Osteoblast (primary cell): ENCODE measurements at regions not wholly inside any gene's neighbourhood (a gene's known extent, or its start where the extent isn't known, plus 50 kb on each side); places are given as distances from the start of the nearest gene placed in this dataset.
"Not testable (repeated sequence)": the region's sequence is repeated elsewhere in the genome, so short reads cannot be mapped to it uniquely, and the experiment has no call there.

Experiments
- DNase-seq: peaks from one replicate; pipeline ENCODE4 v3.0.0; 2011; ENCODE audit warnings: low spot score, mixed read lengths; ENCODE audit not compliant: insufficient read length; ENCODE audit errors: missing footprints
- H2AFZ ChIP-seq: 2 replicates; pipeline ENCODE4 v1.6.0; 2011; ENCODE audit warnings: mild to moderate bottlenecking, low read length
- H3K27ac ChIP-seq: 2 replicates; pipeline ENCODE4 v1.5.1; 2011; ENCODE audit warnings: mild to moderate bottlenecking, low read depth, low read length, moderate library complexity
- H3K27me3 ChIP-seq: 2 replicates; pipeline ENCODE4 v1.6.0; 2012; ENCODE audit warnings: mild to moderate bottlenecking, control low read depth, inconsistent platforms, low read length, moderate library complexity; ENCODE audit not compliant: insufficient read depth
- H3K36me3 ChIP-seq: 2 replicates; pipeline ENCODE4 v1.5.1; 2011; ENCODE audit warnings: mild to moderate bottlenecking, low read length, control low read depth, moderate library complexity; ENCODE audit not compliant: insufficient read depth
- H3K4me1 ChIP-seq: 2 replicates; pipeline ENCODE4 v1.5.1; 2011; ENCODE audit warnings: mild to moderate bottlenecking, low read length, control low read depth, moderate library complexity; ENCODE audit not compliant: insufficient read depth
- H3K4me2 ChIP-seq: 2 replicates; pipeline ENCODE4 v1.6.0; 2011; ENCODE audit warnings: mild to moderate bottlenecking, low read length; ENCODE audit not compliant: insufficient read depth
- H3K4me3 ChIP-seq: fragments of 200-600 bp; sonication (generic); 3 replicates; pipeline ENCODE4 v1.5.1; 2012; ENCODE audit warnings: mild to moderate bottlenecking, low read length, inconsistent platforms; ENCODE audit not compliant: insufficient read depth
- H3K79me2 ChIP-seq: 2 replicates; pipeline ENCODE4 v1.6.0; 2012; ENCODE audit warnings: mild to moderate bottlenecking, low read length, control low read depth, inconsistent platforms; ENCODE audit not compliant: insufficient read depth
- H3K9me3 ChIP-seq: 2 replicates; pipeline ENCODE4 v1.5.1; 2011; ENCODE audit warnings: low read depth, low read length, control low read depth
- H4K20me1 ChIP-seq: 2 replicates; pipeline ENCODE4 v1.6.0; 2012; ENCODE audit warnings: mild to moderate bottlenecking, low read length, control low read depth; ENCODE audit not compliant: insufficient read depth
- TF ChIP-seq, protein P1 (sequence below): IDR thresholded peaks from 2 replicates; pipeline ENCODE4 v1.5.1; 2011; ENCODE audit warnings: mild to moderate bottlenecking, low read depth, low read length, moderate library complexity; ENCODE audit errors: extremely low read depth

GRCh38 chr4:93912146-93912545, 83.6 kb downstream of the ATOH1 start:
- no peaks in the 10 kb centered on the region for H3K36me3 ChIP-seq
- no peak for DNase-seq
- H4K20me1 ChIP-seq: no peaks in the 10 kb centered on the region
- H3K4me2 ChIP-seq: no peak overlapping the region
- no peaks in the 10 kb centered on the region for H3K4me1 ChIP-seq
- no peaks in the 10 kb centered on the region for H3K79me2 ChIP-seq
- H3K4me3 ChIP-seq: no peak overlapping the region
- no peaks in the 10 kb centered on the region for H3K27me3 ChIP-seq
- TF ChIP-seq, protein P1, sequence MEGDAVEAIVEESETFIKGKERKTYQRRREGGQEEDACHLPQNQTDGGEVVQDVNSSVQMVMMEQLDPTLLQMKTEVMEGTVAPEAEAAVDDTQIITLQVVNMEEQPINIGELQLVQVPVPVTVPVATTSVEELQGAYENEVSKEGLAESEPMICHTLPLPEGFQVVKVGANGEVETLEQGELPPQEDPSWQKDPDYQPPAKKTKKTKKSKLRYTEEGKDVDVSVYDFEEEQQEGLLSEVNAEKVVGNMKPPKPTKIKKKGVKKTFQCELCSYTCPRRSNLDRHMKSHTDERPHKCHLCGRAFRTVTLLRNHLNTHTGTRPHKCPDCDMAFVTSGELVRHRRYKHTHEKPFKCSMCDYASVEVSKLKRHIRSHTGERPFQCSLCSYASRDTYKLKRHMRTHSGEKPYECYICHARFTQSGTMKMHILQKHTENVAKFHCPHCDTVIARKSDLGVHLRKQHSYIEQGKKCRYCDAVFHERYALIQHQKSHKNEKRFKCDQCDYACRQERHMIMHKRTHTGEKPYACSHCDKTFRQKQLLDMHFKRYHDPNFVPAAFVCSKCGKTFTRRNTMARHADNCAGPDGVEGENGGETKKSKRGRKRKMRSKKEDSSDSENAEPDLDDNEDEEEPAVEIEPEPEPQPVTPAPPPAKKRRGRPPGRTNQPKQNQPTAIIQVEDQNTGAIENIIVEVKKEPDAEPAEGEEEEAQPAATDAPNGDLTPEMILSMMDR: no peak
- no peak overlapping the region for H2AFZ ChIP-seq
- no peak overlapping the region for H3K27ac ChIP-seq
- no peaks in the 10 kb centered on the region for H3K9me3 ChIP-seq

DNA sequence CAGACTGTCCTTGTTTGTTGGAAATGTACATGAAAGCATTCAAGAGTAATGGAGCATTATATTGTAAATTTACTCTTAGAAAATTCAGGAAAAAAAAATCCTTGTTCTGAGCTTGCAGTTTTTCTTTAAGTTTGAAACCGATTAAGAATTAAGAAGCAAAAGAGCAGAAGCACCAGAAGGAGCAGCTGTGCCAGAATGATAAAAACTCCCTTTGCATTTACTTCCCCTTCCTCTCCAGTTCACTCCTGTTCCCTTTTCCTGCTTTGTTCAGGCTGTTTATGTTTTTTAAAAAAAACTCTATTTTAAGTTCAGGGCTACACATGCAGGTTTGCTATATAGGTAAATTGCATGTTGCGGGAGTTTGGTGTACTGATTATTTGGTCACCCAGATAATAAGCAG, 90.3 kb downstream of the ATOH1 start:
- H3K9me3 ChIP-seq: no peaks in the 10 kb centered on the region
- no peaks in the 10 kb centered on the region for H4K20me1 ChIP-seq
- H3K36me3 ChIP-seq: no peaks in the 10 kb centered on the region
- H3K4me3 ChIP-seq: no peak overlapping the region
- no peaks in the 10 kb centered on the region for H3K27me3 ChIP-seq
- no peak overlapping the region for H2AFZ ChIP-seq
- H3K4me2 ChIP-seq: no peak overlapping the region
- H3K4me1 ChIP-seq: no peaks in the 10 kb centered on the region
- no peaks in the 10 kb centered on the region for H3K79me2 ChIP-seq
- DNase-seq: no peak
- H3K27ac ChIP-seq: no peak overlapping the region
- TF ChIP-seq, protein P1: no peak

DNA sequence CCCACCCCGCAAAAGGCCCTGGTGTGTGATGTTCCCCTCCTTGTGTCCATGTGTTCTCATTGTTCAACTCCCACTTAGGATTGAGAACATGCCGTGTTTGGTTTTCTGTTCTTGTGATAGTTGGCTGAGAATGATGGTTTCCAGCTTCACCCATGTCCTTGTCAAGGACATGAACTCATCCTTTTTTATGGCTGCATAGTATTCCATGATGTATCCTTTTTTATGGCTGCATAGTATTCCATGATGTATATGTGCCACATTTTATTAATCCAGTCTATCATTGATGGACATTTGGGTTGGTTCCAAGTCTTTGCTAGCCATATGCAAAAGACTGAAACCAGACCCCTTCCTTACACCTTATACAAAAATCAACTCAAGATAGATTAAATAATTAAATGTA, 95.0 kb downstream of the ATOH1 start:
- not testable (repeated sequence) for H3K4me3 ChIP-seq, H4K20me1 ChIP-seq, H3K27ac ChIP-seq, H3K9me3 ChIP-seq, H3K79me2 ChIP-seq, H2AFZ ChIP-seq, H3K4me1 ChIP-seq, H3K36me3 ChIP-seq, H3K4me2 ChIP-seq, H3K27me3 ChIP-seq, DNase-seq

- TF ChIP-seq, protein P1: no peak
- Histone ChIP-seq H3K4me1 (no peaks in the 10 kb centered on the region), H3K27me3 (no peaks in the 10 kb centered on the region), H3K9me3 (no peaks in the 10 kb centered on the region), H4K20me1 (no peaks in the 10 kb centered on the region), H3K4me3 (no peak overlapping the region), H3K27ac (no peak overlapping the region), H3K79me2 (no peaks in the 10 kb centered on the region), H3K36me3 (no peaks in the 10 kb centered on the region), H2AFZ (no peak overlapping the region), H3K4me2 (no peak overlapping the region)
- no peak for DNase-seq
These were observed 118.7 kb downstream of the ATOH1 start for GRCh38 chr4:93947286-93947685.

GRCh38 chr4:93950239-93950638, 121.7 kb downstream of the ATOH1 start:
- H3K4me3 ChIP-seq, H3K4me2 ChIP-seq, H3K27me3 ChIP-seq, H3K9me3 ChIP-seq, H3K36me3 ChIP-seq, H3K27ac ChIP-seq, H2AFZ ChIP-seq, H4K20me1 ChIP-seq, DNase-seq, H3K79me2 ChIP-seq, H3K4me1 ChIP-seq: not testable (repeated sequence)
